BE2C (cell line): ENCODE measurements at regions not wholly inside any gene's neighbourhood (a gene's known extent, or its start where the extent isn't known, plus 50 kb on each side); places are given as distances from the start of the nearest gene placed in this dataset.

Experiments
- DNase-seq: peaks from one replicate; pipeline ENCODE4 v3.0.0-alpha.2; 2020
- H3K27me3 ChIP-seq: fragments of 250-450 bp; sonication (Bioruptor Pico); 2 replicates; pipeline ENCODE4 v1.5.1; 2020; ENCODE audit warnings: mild to moderate bottlenecking
- H3K36me3 ChIP-seq: fragments of 250-450 bp; sonication (Bioruptor Pico); 2 replicates; pipeline ENCODE4 v1.5.1; 2020; ENCODE audit warnings: mild to moderate bottlenecking
- H3K4me1 ChIP-seq: fragments of 250-450 bp; sonication (Bioruptor Pico); 2 replicates; pipeline ENCODE4 v1.5.1; 2020
- H3K4me3 ChIP-seq: 2 replicates; pipeline ENCODE4 v1.5.1; 2011; ENCODE audit warnings: low read depth, low read length
- H3K9me3 ChIP-seq: fragments of 250-450 bp; sonication (Bioruptor Pico); 2 replicates; pipeline ENCODE4 v1.5.1; 2020
- CTCF ChIP-seq: IDR thresholded peaks from 2 replicates; pipeline ENCODE4 v1.5.1; 2012; ENCODE audit warnings: mild to moderate bottlenecking, low read depth, low read length

- no peaks in the 10 kb centered on the region for H3K9me3 ChIP-seq
- H3K4me1 ChIP-seq: no peaks in the 10 kb centered on the region
- DNase-seq: no peak
- TF ChIP-seq CTCF: no peak
- no peaks in the 10 kb centered on the region for H3K36me3 ChIP-seq
- no peak overlapping the region for H3K4me3 ChIP-seq
- H3K27me3 ChIP-seq: peaks cover 8% of the 10 kb centered on the region; the same call in 1 of the 2 replicates
Observed at GRCh38 chr7:45252248-45252647, 94.7 kb downstream of the RAMP3 start.

GRCh38 chr7:45252857-45253256 lies 95.3 kb downstream of the RAMP3 start:
- no peak for TF ChIP-seq CTCF
- Histone ChIP-seq H3K4me3 (no peak overlapping the region), H3K9me3 (no peaks in the 10 kb centered on the region), H3K27me3 (peaks cover 8% of the 10 kb centered on the region; the same call in 1 of the 2 replicates), H3K4me1 (no peaks in the 10 kb centered on the region), H3K36me3 (no peaks in the 10 kb centered on the region)
- no peak for DNase-seq

GRCh38 chr7:45253368-45253767 lies 95.8 kb downstream of the RAMP3 start:
- no peak for DNase-seq
- peaks cover 8% of the 10 kb centered on the region; the same call in 1 of the 2 replicates for H3K27me3 ChIP-seq
- H3K9me3 ChIP-seq: no peaks in the 10 kb centered on the region
- H3K4me1 ChIP-seq: no peaks in the 10 kb centered on the region
- no peak for TF ChIP-seq CTCF
- no peak overlapping the region for H3K4me3 ChIP-seq
- no peaks in the 10 kb centered on the region for H3K36me3 ChIP-seq

- Histone ChIP-seq H3K9me3 (no peaks in the 10 kb centered on the region), H3K4me3 (no peak overlapping the region), H3K36me3 (no peaks in the 10 kb centered on the region), H3K4me1 (no peaks in the 10 kb centered on the region), H3K27me3 (no peaks in the 10 kb centered on the region; the same call in 1 of the 2 replicates)
- no peak for TF ChIP-seq CTCF
- DNase-seq: no peak
Observed at GRCh38 chr7:45255187-45255586, 97.6 kb downstream of the RAMP3 start.

- H3K9me3 ChIP-seq: no peaks in the 10 kb centered on the region
- no peaks in the 10 kb centered on the region for H3K36me3 ChIP-seq
- H3K27me3 ChIP-seq: no peaks in the 10 kb centered on the region; the same call in 1 of the 2 replicates
- no peak overlapping the region for H3K4me3 ChIP-seq
- TF ChIP-seq CTCF: no peak
- no peak for DNase-seq
- H3K4me1 ChIP-seq: no peaks in the 10 kb centered on the region
Observed at GRCh38 chr7:45256309-45256708, 98.7 kb downstream of the RAMP3 start.

- no peak for TF ChIP-seq CTCF
- Histone ChIP-seq H3K4me3 (no peak overlapping the region), H3K9me3 (no peaks in the 10 kb centered on the region), H3K27me3 (no peaks in the 10 kb centered on the region; the same call in 1 of the 2 replicates), H3K4me1 (no peaks in the 10 kb centered on the region), H3K36me3 (no peaks in the 10 kb centered on the region)
- no peak for DNase-seq
Observed at GRCh38 chr7:45256775-45257174, 99.2 kb downstream of the RAMP3 start.
